Fibroblast of lung (primary cell): ENCODE measurements at regions not wholly inside any gene's neighbourhood (a gene's known extent, or its start where the extent isn't known, plus 50 kb on each side); places are given as distances from the start of the nearest gene placed in this dataset.

Experiments
- DNase-seq, 2 donors: peaks; one replicate each; pipeline versions ENCODE4 v3.0.0 to v3.0.0-alpha.2; 2010; ENCODE audit warnings: low read depth in 2 of 2
- H2AFZ ChIP-seq: 2 replicates; pipeline ENCODE4 v1.5.1; 2012; ENCODE audit warnings: low read length, control low read depth, inconsistent platforms
- H3K27ac ChIP-seq: 2 replicates; pipeline ENCODE4 v1.5.1; 2011; ENCODE audit warnings: low read length, control low read depth; ENCODE audit not compliant: insufficient read depth
- H3K27me3 ChIP-seq: 2 replicates; pipeline ENCODE4 v1.5.1; 2011; ENCODE audit warnings: mild to moderate bottlenecking, low read length; ENCODE audit not compliant: control insufficient read depth, insufficient read depth
- H3K36me3 ChIP-seq: 2 replicates; pipeline ENCODE4 v1.5.1; 2011; ENCODE audit warnings: low read length; ENCODE audit not compliant: control insufficient read depth, insufficient read depth
- H3K4me1 ChIP-seq: 2 replicates; pipeline ENCODE4 v1.5.1; 2011; ENCODE audit warnings: low read length; ENCODE audit not compliant: control insufficient read depth, insufficient read depth; ENCODE audit errors: extremely low read depth
- H3K4me2 ChIP-seq: 2 replicates; pipeline ENCODE4 v1.5.1; 2011; ENCODE audit warnings: low read length, control low read depth; ENCODE audit not compliant: insufficient read depth; ENCODE audit errors: extremely low read depth
- H3K4me3 ChIP-seq, 4 experiments: fragments of 200-600 bp in 1 of 4; sonication (generic) in 1 of 4; replicated peaks in 1 of 4; 2 replicates each; pipeline ENCODE4 v1.5.1; 2011 to 2016; ENCODE audit warnings: low read length in 4 of 4, low read depth in 3 of 4, mild to moderate bottlenecking in 3 of 4, control low read depth in 2 of 4, inconsistent platforms in 1 of 4, mixed read lengths in 1 of 4; ENCODE audit not compliant: insufficient read depth in 1 of 4; ENCODE audit errors: control extremely low read depth in 1 of 4
- H3K79me2 ChIP-seq: 2 replicates; pipeline ENCODE4 v1.5.1; 2012; ENCODE audit warnings: mild to moderate bottlenecking, low read length, inconsistent platforms; ENCODE audit not compliant: control insufficient read depth, insufficient read depth
- H3K9ac ChIP-seq: 2 replicates; pipeline ENCODE4 v1.5.1; 2011; ENCODE audit warnings: mild to moderate bottlenecking, low read length, control low read depth; ENCODE audit not compliant: insufficient read depth
- H3K9me3 ChIP-seq: 2 replicates; pipeline ENCODE4 v1.5.1; 2012; ENCODE audit warnings: low read depth, low read length; ENCODE audit not compliant: control insufficient read depth, insufficient read depth
- H4K20me1 ChIP-seq: 2 replicates; pipeline ENCODE4 v1.5.1; 2011; ENCODE audit warnings: low read length; ENCODE audit not compliant: control insufficient read depth, insufficient read depth; ENCODE audit errors: extremely low read depth
- EZH2 ChIP-seq: IDR thresholded peaks from 2 replicates; pipeline ENCODE4 v1.5.1; 2012; ENCODE audit warnings: low read length, control low read depth, mild to moderate bottlenecking; ENCODE audit errors: missing control alignments
- TF ChIP-seq, protein P1 (sequence below), 2 donors: IDR thresholded peaks in 1 of 2; conservative IDR thresholded peaks in 1 of 2; 1 replicate in 1 of 2; 2 replicates in 1 of 2; pipeline ENCODE4 v1.5.1; 2011 to 2012; ENCODE audit warnings: low read length in 2 of 2, control low read depth in 1 of 2, inconsistent platforms in 1 of 2, low read depth in 1 of 2, mild to moderate bottlenecking in 1 of 2

DNA sequence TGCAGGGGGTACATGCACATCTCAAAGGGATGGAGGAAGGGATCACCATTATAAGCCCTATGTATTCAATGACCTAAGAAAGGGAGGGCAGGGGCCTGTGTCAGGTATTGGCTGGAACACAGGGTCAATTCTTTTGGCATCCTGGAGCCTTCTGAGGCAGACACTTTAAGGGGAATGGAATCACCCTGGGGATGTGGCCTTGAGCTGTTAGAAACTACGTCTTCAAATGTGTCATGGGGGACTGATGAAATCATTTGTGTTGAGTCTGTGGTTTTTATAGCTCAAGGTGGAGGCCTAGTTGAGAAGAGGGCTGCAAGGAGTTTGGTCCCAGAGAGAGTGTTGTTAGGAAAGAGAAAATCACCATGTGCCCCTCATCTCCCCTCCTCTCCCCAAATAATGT, 206.1 kb upstream of the CELF2 start:
- Histone ChIP-seq H3K4me2 (no peak overlapping the region), H3K4me1 (peaks cover 8% of the 10 kb centered on the region), H3K27ac (no peak overlapping the region), H3K79me2 (no peaks in the 10 kb centered on the region), H3K9me3 (no peaks in the 10 kb centered on the region), H3K4me3 (no peak overlapping the region), H3K9ac (no peak overlapping the region), H2AFZ (no peak overlapping the region), H3K36me3 (no peaks in the 10 kb centered on the region), H4K20me1 (no peaks in the 10 kb centered on the region), H3K27me3 (no peaks in the 10 kb centered on the region)
- no peak for TF ChIP-seq EZH2
- TF ChIP-seq, protein P1, sequence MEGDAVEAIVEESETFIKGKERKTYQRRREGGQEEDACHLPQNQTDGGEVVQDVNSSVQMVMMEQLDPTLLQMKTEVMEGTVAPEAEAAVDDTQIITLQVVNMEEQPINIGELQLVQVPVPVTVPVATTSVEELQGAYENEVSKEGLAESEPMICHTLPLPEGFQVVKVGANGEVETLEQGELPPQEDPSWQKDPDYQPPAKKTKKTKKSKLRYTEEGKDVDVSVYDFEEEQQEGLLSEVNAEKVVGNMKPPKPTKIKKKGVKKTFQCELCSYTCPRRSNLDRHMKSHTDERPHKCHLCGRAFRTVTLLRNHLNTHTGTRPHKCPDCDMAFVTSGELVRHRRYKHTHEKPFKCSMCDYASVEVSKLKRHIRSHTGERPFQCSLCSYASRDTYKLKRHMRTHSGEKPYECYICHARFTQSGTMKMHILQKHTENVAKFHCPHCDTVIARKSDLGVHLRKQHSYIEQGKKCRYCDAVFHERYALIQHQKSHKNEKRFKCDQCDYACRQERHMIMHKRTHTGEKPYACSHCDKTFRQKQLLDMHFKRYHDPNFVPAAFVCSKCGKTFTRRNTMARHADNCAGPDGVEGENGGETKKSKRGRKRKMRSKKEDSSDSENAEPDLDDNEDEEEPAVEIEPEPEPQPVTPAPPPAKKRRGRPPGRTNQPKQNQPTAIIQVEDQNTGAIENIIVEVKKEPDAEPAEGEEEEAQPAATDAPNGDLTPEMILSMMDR (conservative IDR thresholded peaks at IDR 0.05 in 1 of 2, IDR thresholded peaks at IDR 0.05 in 1 of 2; ENCODE audit: low read depth in 1 of 2, low read length in 2 of 2), result no peak
- DNase-seq, result peak in 1 of 2 donors; percentile 29

DNA sequence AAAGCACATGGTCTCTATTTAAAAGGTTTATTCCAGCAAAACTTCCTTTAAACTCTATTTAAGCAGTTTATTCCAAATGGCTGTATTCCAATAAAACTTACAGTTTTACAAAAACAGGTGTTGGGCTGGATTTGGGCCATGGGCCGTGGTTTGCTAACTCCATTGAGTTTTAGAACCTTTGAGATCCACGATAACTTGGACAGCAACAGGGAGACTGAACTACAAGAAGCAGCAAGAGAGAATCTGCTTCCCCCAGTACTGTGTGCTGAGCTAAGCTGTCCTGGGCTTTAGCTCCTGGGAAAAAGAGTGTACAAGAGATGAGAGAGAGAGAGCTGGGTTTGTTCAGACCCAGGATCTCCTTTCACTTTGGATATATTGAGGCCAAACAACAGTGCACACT, 204.0 kb upstream of the CELF2 start:
- no peak overlapping the region for H3K4me3 ChIP-seq
- no peak for DNase-seq
- no peak overlapping the region for H2AFZ ChIP-seq
- no peaks in the 10 kb centered on the region for H3K36me3 ChIP-seq
- no peaks in the 10 kb centered on the region for H3K9me3 ChIP-seq
- H3K4me1 ChIP-seq, result peaks cover 12% of the 10 kb centered on the region
- no peaks in the 10 kb centered on the region for H3K27me3 ChIP-seq
- no peaks in the 10 kb centered on the region for H4K20me1 ChIP-seq
- TF ChIP-seq EZH2, result no peak
- TF ChIP-seq, protein P1 (conservative IDR thresholded peaks at IDR 0.05 in 1 of 2, IDR thresholded peaks at IDR 0.05 in 1 of 2; ENCODE audit: low read depth in 1 of 2, low read length in 2 of 2), result no peak
- H3K9ac ChIP-seq, result no peak overlapping the region
- no peaks in the 10 kb centered on the region for H3K79me2 ChIP-seq
- H3K27ac ChIP-seq, result no peak overlapping the region
- H3K4me2 ChIP-seq, result no peak overlapping the region

DNA sequence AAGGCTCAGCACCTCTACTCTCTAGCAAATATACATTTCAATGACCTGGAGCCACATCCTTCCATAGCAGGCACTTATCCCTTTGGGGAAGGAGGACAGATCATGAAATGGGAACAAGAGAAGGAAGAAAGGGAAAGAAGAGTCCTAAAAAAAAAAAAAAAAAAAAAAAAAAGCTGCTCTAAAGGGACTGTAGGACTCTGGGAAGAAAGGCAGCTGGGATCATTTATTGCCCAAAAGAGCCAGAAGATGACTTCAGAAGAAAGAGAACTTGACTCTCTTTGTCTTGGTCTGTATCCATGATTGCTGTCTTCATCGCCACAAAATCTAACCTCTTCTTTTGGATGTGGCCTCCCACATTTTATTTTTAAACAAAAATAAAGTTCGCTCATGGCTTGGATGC, 203.6 kb upstream of the CELF2 start:
- no peak for DNase-seq
- Histone ChIP-seq H3K79me2 (no peaks in the 10 kb centered on the region), H3K9ac (no peak overlapping the region), H3K27ac (no peak overlapping the region), H3K9me3 (no peaks in the 10 kb centered on the region), H3K27me3 (no peaks in the 10 kb centered on the region), H3K4me3 (no peak overlapping the region), H4K20me1 (no peaks in the 10 kb centered on the region), H2AFZ (no peak overlapping the region), H3K36me3 (no peaks in the 10 kb centered on the region), H3K4me1 (peaks cover 12% of the 10 kb centered on the region), H3K4me2 (no peak overlapping the region)
- TF ChIP-seq, protein P1 (conservative IDR thresholded peaks at IDR 0.05 in 1 of 2, IDR thresholded peaks at IDR 0.05 in 1 of 2; ENCODE audit: low read depth in 1 of 2, low read length in 2 of 2), result no peak
- no peak for TF ChIP-seq EZH2
